ENCODE measurements at regions not wholly inside any gene's neighbourhood (a gene's known extent, or its start where the extent isn't known, plus 50 kb on each side); places are given as distances from the start of the nearest gene placed in this dataset.

DNA sequence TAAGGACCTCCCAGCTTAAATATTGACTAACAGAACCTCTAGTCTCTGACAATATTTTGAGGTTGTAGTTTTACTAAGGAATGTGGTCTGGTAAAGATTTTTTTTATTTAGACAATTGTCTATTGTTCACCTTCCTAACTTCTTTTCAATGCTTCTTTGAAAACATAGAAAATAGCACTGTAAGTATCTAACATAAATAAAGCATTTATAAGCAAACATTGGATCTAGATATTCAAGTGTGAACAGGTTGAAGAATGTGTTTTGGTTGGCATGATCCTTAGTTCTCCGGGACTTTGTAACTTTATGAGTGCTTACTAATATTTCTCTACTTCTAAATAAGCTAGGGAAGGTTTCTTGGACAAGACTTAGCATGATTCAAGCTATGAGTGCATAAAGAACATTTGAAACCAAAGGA lies 285.4 kb upstream of the ARSJ start:
- WGBS (ENCODE audit: insufficient coverage) = no CpG with 5 or more reads among the region's 1 CpG
- no peaks in the 10 kb centered on the region for H3K9me3 Mint-ChIP-seq (ENCODE audit: insufficient read depth)
- no peak overlapping the region for H3K9ac ChIP-seq (ENCODE audit: low read length)
- no peak overlapping the region for H3K4me3 Mint-ChIP-seq
- H4K20me1 ChIP-seq (ENCODE audit: control insufficient read depth, insufficient read depth, low read length, poor library complexity, severe bottlenecking) = no peaks in the 10 kb centered on the region
- ChIA-PET POLR2A (no interaction called here), CTCF (no interaction called here)
- H3K4me2 ChIP-seq (replicated peaks; ENCODE audit: low read depth, low read length, poor library complexity, severe bottlenecking) = no peak overlapping the region
- no peaks in the 10 kb centered on the region for H3K79me2 ChIP-seq (ENCODE audit: control insufficient read depth, insufficient read depth, low read length)
- H3K4me1 Mint-ChIP-seq = no peaks in the 10 kb centered on the region
- H3K4me3 ChIP-seq (ENCODE audit: control extremely low read depth in 1 of 5, extremely low read depth in 1 of 5, insufficient read depth in 1 of 5, low read depth in 2 of 5, low read length in 4 of 5) = no peak overlapping the region
- intact Hi-C loops (cut with micrococcal nuclease) = loop anchor here (10.0 kb wide), 1 partner anchor 210 kb away; no protein-coding TSS in a partner anchor
- no peaks in the 10 kb centered on the region for H3K36me3 ChIP-seq (replicated peaks in 1 of 2; ENCODE audit: control extremely low read depth in 1 of 2, control insufficient read depth in 1 of 2, extremely low read depth in 1 of 2, insufficient read depth in 2 of 2, low read length in 1 of 2)
- no peaks in the 10 kb centered on the region for H3K27me3 ChIP-seq (replicated peaks in 1 of 4; ENCODE audit: control extremely low read depth in 1 of 4, control insufficient read depth in 3 of 4, insufficient read depth in 4 of 4, low read length in 3 of 4)
- no peak overlapping the region for H3K27ac Mint-ChIP-seq
- H3K4me1 ChIP-seq (ENCODE audit: control insufficient read depth in 2 of 2, insufficient read depth in 2 of 2, low read length in 2 of 2) = no peaks in the 10 kb centered on the region
- H3K27ac ChIP-seq (ENCODE audit: low read length in 2 of 2) = no peak overlapping the region
- DNase-seq (no peak), ATAC-seq (ENCODE audit: low read depth) (no peak)
- H3K27me3 Mint-ChIP-seq = no peaks in the 10 kb centered on the region
- TF ChIP-seq, protein P1, sequence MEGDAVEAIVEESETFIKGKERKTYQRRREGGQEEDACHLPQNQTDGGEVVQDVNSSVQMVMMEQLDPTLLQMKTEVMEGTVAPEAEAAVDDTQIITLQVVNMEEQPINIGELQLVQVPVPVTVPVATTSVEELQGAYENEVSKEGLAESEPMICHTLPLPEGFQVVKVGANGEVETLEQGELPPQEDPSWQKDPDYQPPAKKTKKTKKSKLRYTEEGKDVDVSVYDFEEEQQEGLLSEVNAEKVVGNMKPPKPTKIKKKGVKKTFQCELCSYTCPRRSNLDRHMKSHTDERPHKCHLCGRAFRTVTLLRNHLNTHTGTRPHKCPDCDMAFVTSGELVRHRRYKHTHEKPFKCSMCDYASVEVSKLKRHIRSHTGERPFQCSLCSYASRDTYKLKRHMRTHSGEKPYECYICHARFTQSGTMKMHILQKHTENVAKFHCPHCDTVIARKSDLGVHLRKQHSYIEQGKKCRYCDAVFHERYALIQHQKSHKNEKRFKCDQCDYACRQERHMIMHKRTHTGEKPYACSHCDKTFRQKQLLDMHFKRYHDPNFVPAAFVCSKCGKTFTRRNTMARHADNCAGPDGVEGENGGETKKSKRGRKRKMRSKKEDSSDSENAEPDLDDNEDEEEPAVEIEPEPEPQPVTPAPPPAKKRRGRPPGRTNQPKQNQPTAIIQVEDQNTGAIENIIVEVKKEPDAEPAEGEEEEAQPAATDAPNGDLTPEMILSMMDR (IDR thresholded peaks at IDR 0.05) = no peak
- no peak for TF ChIP-seq EZH2 (IDR thresholded peaks at IDR 0.05; ENCODE audit: borderline replicate concordance, insufficient read depth, low read depth, low read length, poor library complexity, severe bottlenecking)
- H2AFZ ChIP-seq (ENCODE audit: insufficient read depth, low read depth, low read length, poor library complexity, severe bottlenecking) = no peak overlapping the region
- H3K9me3 ChIP-seq (ENCODE audit: control extremely low read depth in 1 of 3, control insufficient read depth in 2 of 3, insufficient read depth in 1 of 3, low read length in 2 of 3) = no peaks in the 10 kb centered on the region

DNA sequence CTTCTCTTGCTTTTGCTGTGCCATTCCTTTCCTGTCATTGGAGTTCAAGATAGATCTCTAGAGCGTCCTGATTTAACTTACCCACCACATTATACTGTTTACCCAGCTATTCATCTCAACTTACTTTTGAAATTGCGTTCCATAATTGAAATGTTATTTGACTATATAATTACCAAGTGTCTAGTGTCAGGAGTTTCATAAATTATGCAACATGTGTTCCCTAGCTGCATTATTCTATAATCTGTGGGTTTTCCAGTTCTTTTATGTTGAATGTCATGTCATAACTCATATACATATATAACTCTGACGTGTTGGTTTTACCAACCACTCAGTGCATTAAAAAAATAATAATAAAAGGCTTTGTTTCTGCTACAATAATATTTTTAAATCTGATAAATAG lies 285.9 kb upstream of the ARSJ start:
- intact Hi-C loops (cut with micrococcal nuclease) = loop anchor here (10.0 kb wide), 1 partner anchor 209 kb away; no protein-coding TSS in a partner anchor
- no peak overlapping the region for H3K4me3 ChIP-seq (ENCODE audit: control extremely low read depth in 1 of 5, extremely low read depth in 1 of 5, insufficient read depth in 1 of 5, low read depth in 2 of 5, low read length in 4 of 5)
- no CpG with 5 or more reads among the region's 3 CpGs for WGBS (ENCODE audit: insufficient coverage)
- DNase-seq (no peak), ATAC-seq (ENCODE audit: low read depth) (no peak)
- ChIA-PET POLR2A (no interaction called here), CTCF (no interaction called here)
- no peak overlapping the region for H3K4me2 ChIP-seq (replicated peaks; ENCODE audit: low read depth, low read length, poor library complexity, severe bottlenecking)
- no peak overlapping the region for H3K27ac Mint-ChIP-seq
- H3K4me1 Mint-ChIP-seq = no peaks in the 10 kb centered on the region
- H3K9ac ChIP-seq (ENCODE audit: low read length) = no peak overlapping the region
- TF ChIP-seq EZH2 (IDR thresholded peaks at IDR 0.05; ENCODE audit: borderline replicate concordance, insufficient read depth, low read depth, low read length, poor library complexity, severe bottlenecking) = no peak
- TF ChIP-seq, protein P1 (IDR thresholded peaks at IDR 0.05) = no peak
- no peak overlapping the region for H2AFZ ChIP-seq (ENCODE audit: insufficient read depth, low read depth, low read length, poor library complexity, severe bottlenecking)
- H3K27ac ChIP-seq (ENCODE audit: low read length in 2 of 2) = no peak overlapping the region
- H3K27me3 Mint-ChIP-seq = no peaks in the 10 kb centered on the region
- H3K79me2 ChIP-seq (ENCODE audit: control insufficient read depth, insufficient read depth, low read length) = no peaks in the 10 kb centered on the region
- no peaks in the 10 kb centered on the region for H3K9me3 ChIP-seq (ENCODE audit: control extremely low read depth in 1 of 3, control insufficient read depth in 2 of 3, insufficient read depth in 1 of 3, low read length in 2 of 3)
- H3K4me1 ChIP-seq (ENCODE audit: control insufficient read depth in 2 of 2, insufficient read depth in 2 of 2, low read length in 2 of 2) = no peaks in the 10 kb centered on the region
- H3K27me3 ChIP-seq (replicated peaks in 1 of 4; ENCODE audit: control extremely low read depth in 1 of 4, control insufficient read depth in 3 of 4, insufficient read depth in 4 of 4, low read length in 3 of 4) = no peaks in the 10 kb centered on the region
- H3K9me3 Mint-ChIP-seq (ENCODE audit: insufficient read depth) = no peaks in the 10 kb centered on the region
- H3K4me3 Mint-ChIP-seq = no peak overlapping the region
- H4K20me1 ChIP-seq (ENCODE audit: control insufficient read depth, insufficient read depth, low read length, poor library complexity, severe bottlenecking) = no peaks in the 10 kb centered on the region
- H3K36me3 ChIP-seq (replicated peaks in 1 of 2; ENCODE audit: control extremely low read depth in 1 of 2, control insufficient read depth in 1 of 2, extremely low read depth in 1 of 2, insufficient read depth in 2 of 2, low read length in 1 of 2) = no peaks in the 10 kb centered on the region
